Fibroblast of the aortic adventitia (primary cell): ENCODE measurements at regions not wholly inside any gene's neighbourhood (a gene's known extent, or its start where the extent isn't known, plus 50 kb on each side); places are given as distances from the start of the nearest gene placed in this dataset.

Source experiments
- DNase-seq: peaks from one replicate; pipeline ENCODE4 v3.0.0-alpha.2; 2010; ENCODE audit warnings: low read depth
- H3K4me3 ChIP-seq: 2 replicates; pipeline ENCODE4 v1.5.1; 2011; ENCODE audit warnings: low read depth, mild to moderate bottlenecking, control low read depth, low read length, moderate library complexity
- CTCF ChIP-seq: IDR thresholded peaks from 2 replicates; pipeline ENCODE4 v1.5.1; 2011; ENCODE audit warnings: mild to moderate bottlenecking, low read length, control low read depth, inconsistent platforms; ENCODE audit not compliant: insufficient read depth

- TF ChIP-seq CTCF, result no peak
- DNase-seq, result no peak
- H3K4me3 ChIP-seq, result no peak overlapping the region
Measured at GRCh38 chr1:103211073-103211472, 102.8 kb upstream of the COL11A1 start.

GRCh38 chr1:103208844-103209243, 100.5 kb upstream of the COL11A1 start:
- no peak overlapping the region for H3K4me3 ChIP-seq
- no peak for TF ChIP-seq CTCF
- no peak for DNase-seq

- TF ChIP-seq CTCF, result no peak
- DNase-seq, result no peak
- no peak overlapping the region for H3K4me3 ChIP-seq
Measured at GRCh38 chr1:103199001-103199400, 90.7 kb upstream of the COL11A1 start.

- no peak for TF ChIP-seq CTCF
- H3K4me3 ChIP-seq, result no peak overlapping the region
- no peak for DNase-seq
Measured at GRCh38 chr1:103198076-103198475, 89.8 kb upstream of the COL11A1 start.

GRCh38 chr1:103197216-103197615, 88.9 kb upstream of the COL11A1 start:
- peak; percentile 10 for DNase-seq
- TF ChIP-seq CTCF, result no peak

GRCh38 chr1:103194984-103195383, 86.7 kb upstream of the COL11A1 start:
- DNase-seq, result no peak
- no peak for TF ChIP-seq CTCF
- H3K4me3 ChIP-seq, result no peak overlapping the region

More at GRCh38 chr1:103197216-103197615, 88.9 kb upstream of the COL11A1 start:
- no peak overlapping the region for H3K4me3 ChIP-seq

- H3K4me3 ChIP-seq, result no peak overlapping the region
- no peak for DNase-seq
- TF ChIP-seq CTCF, result no peak
Measured at GRCh38 chr1:103194060-103194459, 85.7 kb upstream of the COL11A1 start.
